Vagina (tissue), 2 donors: ENCODE measurements at regions not wholly inside any gene's neighbourhood (a gene's known extent, or its start where the extent isn't known, plus 50 kb on each side); places are given as distances from the start of the nearest gene placed in this dataset.

Experiments
- DNase-seq, 2 donors: peaks; one replicate each; pipeline ENCODE4 v3.0.0-alpha.2; 2017; ENCODE audit errors: extremely low spot score in 2 of 2
- H3K27ac ChIP-seq: fragments of 200-600 bp; sonication (generic); one replicate; pipeline ENCODE4 v1.5.1; 2019
- H3K27me3 ChIP-seq: fragments of 200-600 bp; sonication (generic); one replicate; pipeline ENCODE4 v1.5.1; 2019
- H3K36me3 ChIP-seq, 2 donors: fragments of 200-600 bp; sonication (generic); one replicate each; pipeline ENCODE4 v1.5.1; 2017 to 2019
- H3K4me1 ChIP-seq: fragments of 200-600 bp; sonication (generic); one replicate; pipeline ENCODE4 v1.5.1; 2019
- H3K4me3 ChIP-seq, 2 donors: fragments of 200-600 bp; sonication (generic); 1 replicate in 1 of 2; 2 replicates in 1 of 2; pipeline ENCODE4 v1.5.1; 2016 to 2019
- H3K9me3 ChIP-seq: fragments of 200-600 bp; sonication (generic); one replicate; pipeline ENCODE4 v1.5.1; 2019
- POLR2A ChIP-seq, 2 donors: fragments of 450-650 bp; IDR thresholded peaks; one replicate each; pipeline ENCODE4 v1.6.1; 2017; ENCODE audit warnings: antibody characterized with exemption in 2 of 2, mild to moderate bottlenecking in 2 of 2, moderate library complexity in 2 of 2
- POLR2AphosphoS5 ChIP-seq, 2 donors: sonication (generic); formaldehyde crosslinking; IDR thresholded peaks; one replicate each; pipeline ENCODE4 v1.9.0; 2017; ENCODE audit warnings: antibody characterized with exemption in 2 of 2, mild to moderate bottlenecking in 2 of 2, low read depth in 1 of 2; ENCODE audit not compliant: insufficient read depth in 1 of 2
- intact Hi-C: fragments of 100-400 bp; cut with DNase I; formaldehyde crosslinking; loops from one replicate; pipeline ENCODE4 v1.15.1; 2023
- TF ChIP-seq, protein P1 (sequence below), 3 experiments: fragments of 450-650 bp in 2 of 3; fragments of 200-600 bp in 1 of 3; sonication (generic) in 1 of 3; IDR thresholded peaks; one replicate each; pipeline ENCODE4 v1.5.1; 2017 to 2019; ENCODE audit warnings: antibody characterized with exemption in 3 of 3, mild to moderate bottlenecking in 2 of 3, moderate library complexity in 2 of 3

DNA sequence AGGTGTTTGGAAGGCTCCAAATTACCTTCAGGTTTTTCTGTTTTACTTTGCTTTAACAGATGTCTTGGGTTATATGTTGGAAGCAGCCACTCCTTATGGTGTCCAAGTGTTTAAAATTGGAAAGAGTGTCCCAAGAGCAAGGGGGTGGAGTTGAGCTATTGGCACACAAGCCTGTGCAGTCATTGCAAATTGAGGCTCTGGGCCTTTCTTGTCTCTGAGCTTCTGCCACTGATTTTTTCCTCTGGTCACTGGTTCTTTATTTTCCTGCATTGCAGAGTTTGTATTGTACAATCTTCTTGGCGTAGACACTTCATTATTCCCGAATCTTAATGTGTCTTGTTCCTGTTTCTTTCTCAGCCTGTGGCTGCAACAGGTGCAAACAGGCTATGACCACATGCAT is 598.8 kb downstream of the RNF144B start:
- Histone ChIP-seq H3K36me3 (no peaks in the 10 kb centered on the region), H3K9me3 (no peaks in the 10 kb centered on the region), H3K4me3 (no peak overlapping the region), H3K27me3 (no peaks in the 10 kb centered on the region), H3K27ac (no peak overlapping the region), H3K4me1 (peaks cover 5% of the 10 kb centered on the region)
- intact Hi-C loops, result no loop called here
- no peak for DNase-seq
- no peak for TF ChIP-seq POLR2AphosphoS5 (IDR thresholded peaks at IDR 0.05; ENCODE audit: insufficient read depth in 1 of 2, low read depth in 1 of 2)
- TF ChIP-seq POLR2A (IDR thresholded peaks at IDR 0.05), result no peak
- TF ChIP-seq, protein P1, sequence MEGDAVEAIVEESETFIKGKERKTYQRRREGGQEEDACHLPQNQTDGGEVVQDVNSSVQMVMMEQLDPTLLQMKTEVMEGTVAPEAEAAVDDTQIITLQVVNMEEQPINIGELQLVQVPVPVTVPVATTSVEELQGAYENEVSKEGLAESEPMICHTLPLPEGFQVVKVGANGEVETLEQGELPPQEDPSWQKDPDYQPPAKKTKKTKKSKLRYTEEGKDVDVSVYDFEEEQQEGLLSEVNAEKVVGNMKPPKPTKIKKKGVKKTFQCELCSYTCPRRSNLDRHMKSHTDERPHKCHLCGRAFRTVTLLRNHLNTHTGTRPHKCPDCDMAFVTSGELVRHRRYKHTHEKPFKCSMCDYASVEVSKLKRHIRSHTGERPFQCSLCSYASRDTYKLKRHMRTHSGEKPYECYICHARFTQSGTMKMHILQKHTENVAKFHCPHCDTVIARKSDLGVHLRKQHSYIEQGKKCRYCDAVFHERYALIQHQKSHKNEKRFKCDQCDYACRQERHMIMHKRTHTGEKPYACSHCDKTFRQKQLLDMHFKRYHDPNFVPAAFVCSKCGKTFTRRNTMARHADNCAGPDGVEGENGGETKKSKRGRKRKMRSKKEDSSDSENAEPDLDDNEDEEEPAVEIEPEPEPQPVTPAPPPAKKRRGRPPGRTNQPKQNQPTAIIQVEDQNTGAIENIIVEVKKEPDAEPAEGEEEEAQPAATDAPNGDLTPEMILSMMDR (IDR thresholded peaks at IDR 0.05), result no peak

DNA sequence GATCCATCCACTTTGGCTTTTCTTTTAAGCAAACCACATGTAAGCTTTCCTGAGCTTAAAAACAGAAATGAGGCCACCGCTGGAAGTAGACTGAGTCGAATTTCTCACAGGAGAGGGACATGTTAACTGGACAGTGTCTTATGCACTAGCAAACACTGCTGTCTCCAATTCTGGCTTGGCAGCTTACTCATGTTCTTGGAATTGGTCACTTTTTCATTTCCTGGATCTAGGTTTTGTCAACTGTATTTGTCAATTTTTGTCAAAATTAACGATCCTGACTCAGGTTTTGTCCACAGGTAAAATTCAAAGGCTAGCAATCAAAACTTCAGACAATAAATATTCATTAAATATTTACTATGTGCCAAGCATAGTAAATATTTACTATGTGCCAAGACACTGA is 601.5 kb downstream of the RNF144B start:
- Histone ChIP-seq H3K9me3 (no peaks in the 10 kb centered on the region), H3K27me3 (no peaks in the 10 kb centered on the region), H3K4me1 (peaks cover 5% of the 10 kb centered on the region), H3K4me3 (no peak overlapping the region), H3K27ac (no peak overlapping the region), H3K36me3 (no peaks in the 10 kb centered on the region)
- DNase-seq, result no peak
- intact Hi-C loops, result no loop called here
- TF ChIP-seq POLR2AphosphoS5 (IDR thresholded peaks at IDR 0.05; ENCODE audit: insufficient read depth in 1 of 2, low read depth in 1 of 2) (no peak), POLR2A (IDR thresholded peaks at IDR 0.05) (no peak)
- TF ChIP-seq, protein P1 (IDR thresholded peaks at IDR 0.05), result no peak

DNA sequence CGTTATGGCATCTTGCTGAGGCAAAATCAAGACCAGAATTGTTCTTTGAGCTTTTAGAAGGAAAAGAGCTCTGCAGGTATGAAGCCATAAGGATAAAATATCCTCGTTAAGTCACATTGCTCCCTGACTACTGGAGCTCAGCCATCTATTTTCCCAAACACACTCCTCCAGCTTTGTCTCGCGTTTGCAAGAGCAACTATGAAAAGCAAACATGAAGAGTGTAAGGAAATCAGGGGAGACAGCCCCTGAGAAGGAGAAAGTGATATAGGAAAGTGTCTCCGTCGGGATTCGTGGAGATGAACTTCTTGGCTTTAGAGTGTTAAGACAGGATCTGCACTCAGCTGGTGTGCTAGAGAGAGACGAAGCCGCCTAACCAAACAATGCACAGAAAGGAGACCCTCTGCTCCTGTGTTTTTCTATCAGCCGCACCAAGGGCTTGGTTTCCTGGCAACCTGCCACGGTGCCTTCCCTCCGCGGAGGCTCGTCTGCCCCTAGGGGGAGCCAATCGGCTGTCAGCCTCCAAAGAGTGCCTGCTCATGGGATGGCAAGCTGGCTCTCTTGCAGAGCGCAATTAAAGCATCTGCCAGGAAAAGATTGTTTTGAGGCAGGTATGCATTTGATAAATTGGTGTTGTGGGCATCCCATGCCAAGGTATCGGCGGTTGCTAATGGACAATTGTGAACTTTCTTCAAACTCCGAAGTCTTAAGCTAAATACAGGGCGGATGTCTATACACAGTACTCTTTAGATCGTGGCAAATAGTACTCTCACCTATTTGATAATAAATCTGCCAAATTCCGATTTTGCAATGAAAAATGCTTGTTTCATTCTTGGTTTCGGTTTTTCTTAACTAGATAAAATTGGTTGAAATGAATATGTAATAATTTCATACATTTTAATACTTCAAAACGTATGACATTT is 603.2 kb downstream of the RNF144B start:
- Histone ChIP-seq H3K27me3 (no peaks in the 10 kb centered on the region), H3K27ac (no peak overlapping the region), H3K36me3 (no peaks in the 10 kb centered on the region), H3K4me3 (no peak overlapping the region), H3K9me3 (no peaks in the 10 kb centered on the region), H3K4me1 (peaks cover 5% of the 10 kb centered on the region)
- DNase-seq, result no peak
- TF ChIP-seq POLR2A (IDR thresholded peaks at IDR 0.05), result no peak
- TF ChIP-seq, protein P1 (IDR thresholded peaks at IDR 0.05), result peak in 2 of 3 experiments; percentile 23
- TF ChIP-seq POLR2AphosphoS5 (IDR thresholded peaks at IDR 0.05; ENCODE audit: insufficient read depth in 1 of 2, low read depth in 1 of 2), result no peak
- intact Hi-C loops, result no loop called here

DNA sequence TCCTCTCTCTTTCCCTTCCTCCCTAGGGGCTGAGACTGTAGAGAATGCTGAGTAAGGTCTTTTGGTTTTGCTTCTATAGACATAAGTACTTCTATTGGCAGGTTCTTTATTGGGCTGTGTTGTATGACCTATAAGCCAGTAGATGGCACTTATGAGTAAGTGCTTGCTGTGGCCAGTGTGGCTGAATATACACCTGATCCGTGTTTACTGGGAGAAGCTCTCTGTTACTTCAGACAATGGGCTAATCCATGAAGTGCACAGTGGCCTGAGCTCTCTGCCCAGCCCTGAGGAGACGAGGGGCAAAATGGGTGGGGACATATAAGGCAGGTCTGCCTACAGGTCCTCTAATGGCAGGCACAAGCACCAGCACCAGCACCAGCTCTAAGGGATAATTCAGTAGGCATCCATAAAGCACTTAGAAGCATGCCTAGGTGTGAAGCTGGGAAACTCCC is 610.3 kb downstream of the RNF144B start:
- DNase-seq, result no peak
- intact Hi-C loops, result no loop called here
- no peaks in the 10 kb centered on the region for H3K36me3 ChIP-seq
- H3K9me3 ChIP-seq, result no peaks in the 10 kb centered on the region
- no peaks in the 10 kb centered on the region for H3K4me1 ChIP-seq
- no peaks in the 10 kb centered on the region for H3K27me3 ChIP-seq
- TF ChIP-seq POLR2A (IDR thresholded peaks at IDR 0.05), result no peak
- no peak for TF ChIP-seq POLR2AphosphoS5 (IDR thresholded peaks at IDR 0.05; ENCODE audit: insufficient read depth in 1 of 2, low read depth in 1 of 2)
- TF ChIP-seq, protein P1 (IDR thresholded peaks at IDR 0.05), result no peak
- H3K4me3 ChIP-seq, result no peak overlapping the region
- H3K27ac ChIP-seq, result no peak overlapping the region

DNA sequence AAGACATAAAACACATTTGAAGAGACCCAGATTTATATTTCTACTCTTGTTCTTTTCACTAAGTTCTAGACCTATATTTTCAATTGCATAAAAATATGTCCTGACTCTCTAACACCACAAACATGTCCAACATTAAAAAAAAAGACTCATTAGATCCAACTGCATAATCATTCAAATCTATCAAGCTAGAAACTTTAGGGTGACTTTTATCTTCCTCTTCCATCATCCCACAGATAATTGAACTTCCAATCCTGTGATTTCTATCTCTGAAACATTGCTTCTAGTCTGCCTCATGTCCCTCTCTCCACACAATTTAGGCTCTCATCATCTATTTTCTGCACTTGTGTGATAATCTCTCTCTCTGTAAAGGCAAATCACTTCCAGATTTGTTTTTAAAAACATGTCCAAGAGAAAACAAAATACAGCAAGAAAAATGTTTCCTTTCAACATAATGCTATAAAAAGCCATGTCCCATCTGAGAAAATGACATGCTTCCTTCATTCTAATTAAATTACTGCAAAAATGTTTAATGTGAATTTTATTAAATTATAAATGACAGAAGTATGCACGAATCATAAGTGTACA is 615.9 kb downstream of the RNF144B start:
- no peaks in the 10 kb centered on the region for H3K27me3 ChIP-seq
- H3K36me3 ChIP-seq, result no peaks in the 10 kb centered on the region
- H3K27ac ChIP-seq, result no peak overlapping the region
- no peaks in the 10 kb centered on the region for H3K9me3 ChIP-seq
- no peak overlapping the region for H3K4me3 ChIP-seq
- no peak for DNase-seq
- no peaks in the 10 kb centered on the region for H3K4me1 ChIP-seq
- TF ChIP-seq, protein P1 (IDR thresholded peaks at IDR 0.05), result no peak
- no peak for TF ChIP-seq POLR2A (IDR thresholded peaks at IDR 0.05)
- no peak for TF ChIP-seq POLR2AphosphoS5 (IDR thresholded peaks at IDR 0.05; ENCODE audit: insufficient read depth in 1 of 2, low read depth in 1 of 2)
- intact Hi-C loops, result no loop called here
